HG02571 (cell line): ENCODE measurements at regions not wholly inside any gene's neighbourhood (a gene's known extent, or its start where the extent isn't known, plus 50 kb on each side); places are given as distances from the start of the nearest gene placed in this dataset.
"Not testable (repeated sequence)": the region's sequence is repeated elsewhere in the genome, so short reads cannot be mapped to it uniquely, and the experiment has no call there.

Experiments
- ATAC-seq: cut with Tn5 transposase; IDR thresholded peaks from one replicate; pipeline ENCODE4 v1.9.1; 2021; ENCODE audit warnings: mild to moderate bottlenecking, moderate library complexity; ENCODE audit not compliant: unreplicated experiment

GRCh38 chr21:7828260-7828659 lies 2693.1 kb upstream of the TPTE start:
- ATAC-seq = not testable (repeated sequence)

- ATAC-seq = not testable (repeated sequence)
Observed at GRCh38 chr21:7829411-7829810, 2692.0 kb upstream of the TPTE start.

GRCh38 chr21:7837315-7837714 lies 2684.1 kb upstream of the TPTE start:
- ATAC-seq = not testable (repeated sequence)

- not testable (repeated sequence) for ATAC-seq
Observed at GRCh38 chr21:7853426-7853825, 2668.0 kb upstream of the TPTE start.

- not testable (repeated sequence) for ATAC-seq
Observed at GRCh38 chr21:7853836-7854235, 2667.5 kb upstream of the TPTE start.
